ENCODE measurements at regions not wholly inside any gene's neighbourhood (a gene's known extent, or its start where the extent isn't known, plus 50 kb on each side); places are given as distances from the start of the nearest gene placed in this dataset.

DNA sequence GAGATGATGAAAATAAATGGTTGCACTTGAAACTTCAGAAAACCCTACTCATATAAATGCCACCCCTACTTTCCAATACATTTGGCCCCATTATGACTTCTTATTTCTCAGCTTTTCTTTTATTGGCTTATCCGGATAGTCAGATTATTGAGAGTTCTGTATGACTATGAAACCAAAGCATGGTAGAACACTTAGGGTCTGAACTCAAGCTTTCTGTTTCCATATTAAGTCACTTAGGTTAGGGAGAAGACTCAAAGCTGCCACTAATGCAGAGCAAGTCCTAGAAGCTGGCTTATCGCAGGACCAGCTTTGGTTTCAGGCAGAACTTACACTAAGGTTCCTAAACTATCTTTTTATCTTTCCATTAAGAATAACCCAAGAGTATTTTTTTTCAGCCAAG is 229.9 kb upstream of the CPEB2 start (continued):
- TF ChIP-seq, protein P1, sequence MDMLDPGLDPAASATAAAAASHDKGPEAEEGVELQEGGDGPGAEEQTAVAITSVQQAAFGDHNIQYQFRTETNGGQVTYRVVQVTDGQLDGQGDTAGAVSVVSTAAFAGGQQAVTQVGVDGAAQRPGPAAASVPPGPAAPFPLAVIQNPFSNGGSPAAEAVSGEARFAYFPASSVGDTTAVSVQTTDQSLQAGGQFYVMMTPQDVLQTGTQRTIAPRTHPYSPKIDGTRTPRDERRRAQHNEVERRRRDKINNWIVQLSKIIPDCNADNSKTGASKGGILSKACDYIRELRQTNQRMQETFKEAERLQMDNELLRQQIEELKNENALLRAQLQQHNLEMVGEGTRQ (IDR thresholded peaks at IDR 0.05; ENCODE audit: borderline replicate concordance, low read depth, low read length): no peak

DNA sequence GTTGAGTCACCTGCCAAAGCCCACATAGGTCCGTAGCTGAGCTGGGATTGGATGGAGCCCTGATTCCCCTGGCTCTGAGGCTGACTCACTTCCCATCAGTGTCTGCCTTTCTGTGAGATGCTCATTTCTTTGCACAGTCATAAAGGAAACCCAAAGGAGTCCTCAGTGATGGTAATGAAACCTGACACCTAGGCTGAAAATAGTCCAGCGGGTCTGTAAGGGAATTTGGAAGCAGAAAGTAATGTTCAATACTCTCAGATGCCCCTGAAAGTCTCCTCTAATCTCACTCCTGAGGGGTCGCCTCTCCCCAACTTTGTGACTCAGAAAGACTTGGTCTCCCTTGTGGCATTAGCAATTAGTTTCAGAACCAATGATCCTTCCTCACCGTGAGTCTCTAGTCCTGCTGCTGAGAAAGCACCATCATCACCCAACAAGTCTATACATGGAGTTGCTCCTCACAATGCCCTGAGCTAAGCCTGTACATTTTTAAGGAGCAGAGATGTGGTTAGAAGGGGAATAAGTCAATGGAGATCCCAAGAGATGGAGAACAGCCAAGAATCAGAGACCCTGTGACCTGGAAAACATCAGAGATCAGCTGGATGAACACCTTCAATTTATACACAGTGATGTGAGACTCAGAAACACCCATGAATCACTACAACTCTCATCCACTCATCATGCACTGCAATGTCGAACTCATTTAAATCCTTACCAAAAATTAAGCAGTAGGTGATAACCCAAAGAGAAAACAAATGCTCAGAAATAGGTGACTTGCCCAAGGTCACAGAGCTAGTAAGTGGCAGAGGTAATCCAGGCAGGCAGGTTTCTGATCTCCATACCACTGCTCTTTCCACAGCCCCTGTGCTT is 219.0 kb upstream of the CPEB2 start:
- Histone ChIP-seq H3K4me2 (no peak overlapping the region), H3K79me2 (ENCODE audit: insufficient read depth) (no peaks in the 10 kb centered on the region), H3K9me3 (no peaks in the 10 kb centered on the region), H3K4me1 (ENCODE audit: control insufficient read depth in 1 of 2, insufficient read depth in 2 of 2, low read depth in 1 of 2, low read length in 1 of 2) (no peaks in the 10 kb centered on the region), H3K27me3 (ENCODE audit: insufficient read depth) (no peaks in the 10 kb centered on the region), H3F3A (replicated peaks; ENCODE audit: insufficient read depth) (no peaks in the 10 kb centered on the region), H4K20me1 (ENCODE audit: insufficient read depth) (no peaks in the 10 kb centered on the region), H3K4me3 (ENCODE audit: low read depth in 2 of 2, low read length in 1 of 2) (no peak overlapping the region), H3K27ac (ENCODE audit: low read depth in 2 of 2, low read length in 1 of 2) (no peak overlapping the region), H3K36me3 (replicated peaks in 1 of 2; ENCODE audit: control insufficient read depth in 1 of 2, insufficient read depth in 2 of 2, low read length in 1 of 2) (no peaks in the 10 kb centered on the region), H3K9me2 (no peaks in the 10 kb centered on the region), H2AFZ (ENCODE audit: low read depth) (no peak overlapping the region), H3K9ac (no peak overlapping the region)
- POLR2A ChIA-PET: no interaction called here
- CTCF ChIA-PET: no interaction called here
- DNase-seq: no peak
- TF ChIP-seq FOXJ3 (CRISPR knock-in tag; IDR thresholded peaks at IDR 0.05): no peak
- no peak for TF ChIP-seq NRF1 (IDR thresholded peaks at IDR 0.05; ENCODE audit: low read depth, low read length)
- TF ChIP-seq, protein P2, sequence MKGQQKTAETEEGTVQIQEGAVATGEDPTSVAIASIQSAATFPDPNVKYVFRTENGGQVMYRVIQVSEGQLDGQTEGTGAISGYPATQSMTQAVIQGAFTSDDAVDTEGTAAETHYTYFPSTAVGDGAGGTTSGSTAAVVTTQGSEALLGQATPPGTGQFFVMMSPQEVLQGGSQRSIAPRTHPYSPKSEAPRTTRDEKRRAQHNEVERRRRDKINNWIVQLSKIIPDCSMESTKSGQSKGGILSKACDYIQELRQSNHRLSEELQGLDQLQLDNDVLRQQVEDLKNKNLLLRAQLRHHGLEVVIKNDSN (IDR thresholded peaks at IDR 0.05; ENCODE audit: borderline replicate concordance, low read depth): no peak
- 0 out of 2 replicates have a peak, but pooled peaks have one; percentile 24 for TF ChIP-seq FOSL2 (IDR thresholded peaks at IDR 0.05; ENCODE audit: borderline replicate concordance, low read depth)
- TF ChIP-seq MXI1 (IDR thresholded peaks at IDR 0.05; ENCODE audit: low read depth, low read length): no peak
- TF ChIP-seq, protein P3, sequence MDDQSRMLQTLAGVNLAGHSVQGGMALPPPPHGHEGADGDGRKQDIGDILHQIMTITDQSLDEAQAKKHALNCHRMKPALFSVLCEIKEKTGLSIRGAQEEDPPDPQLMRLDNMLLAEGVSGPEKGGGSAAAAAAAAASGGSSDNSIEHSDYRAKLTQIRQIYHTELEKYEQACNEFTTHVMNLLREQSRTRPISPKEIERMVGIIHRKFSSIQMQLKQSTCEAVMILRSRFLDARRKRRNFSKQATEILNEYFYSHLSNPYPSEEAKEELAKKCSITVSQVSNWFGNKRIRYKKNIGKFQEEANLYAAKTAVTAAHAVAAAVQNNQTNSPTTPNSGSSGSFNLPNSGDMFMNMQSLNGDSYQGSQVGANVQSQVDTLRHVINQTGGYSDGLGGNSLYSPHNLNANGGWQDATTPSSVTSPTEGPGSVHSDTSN (IDR thresholded peaks at IDR 0.05): peak; percentile 49
- TF ChIP-seq TCF12 (IDR thresholded peaks at IDR 0.05): no peak
- TF ChIP-seq, protein P4, sequence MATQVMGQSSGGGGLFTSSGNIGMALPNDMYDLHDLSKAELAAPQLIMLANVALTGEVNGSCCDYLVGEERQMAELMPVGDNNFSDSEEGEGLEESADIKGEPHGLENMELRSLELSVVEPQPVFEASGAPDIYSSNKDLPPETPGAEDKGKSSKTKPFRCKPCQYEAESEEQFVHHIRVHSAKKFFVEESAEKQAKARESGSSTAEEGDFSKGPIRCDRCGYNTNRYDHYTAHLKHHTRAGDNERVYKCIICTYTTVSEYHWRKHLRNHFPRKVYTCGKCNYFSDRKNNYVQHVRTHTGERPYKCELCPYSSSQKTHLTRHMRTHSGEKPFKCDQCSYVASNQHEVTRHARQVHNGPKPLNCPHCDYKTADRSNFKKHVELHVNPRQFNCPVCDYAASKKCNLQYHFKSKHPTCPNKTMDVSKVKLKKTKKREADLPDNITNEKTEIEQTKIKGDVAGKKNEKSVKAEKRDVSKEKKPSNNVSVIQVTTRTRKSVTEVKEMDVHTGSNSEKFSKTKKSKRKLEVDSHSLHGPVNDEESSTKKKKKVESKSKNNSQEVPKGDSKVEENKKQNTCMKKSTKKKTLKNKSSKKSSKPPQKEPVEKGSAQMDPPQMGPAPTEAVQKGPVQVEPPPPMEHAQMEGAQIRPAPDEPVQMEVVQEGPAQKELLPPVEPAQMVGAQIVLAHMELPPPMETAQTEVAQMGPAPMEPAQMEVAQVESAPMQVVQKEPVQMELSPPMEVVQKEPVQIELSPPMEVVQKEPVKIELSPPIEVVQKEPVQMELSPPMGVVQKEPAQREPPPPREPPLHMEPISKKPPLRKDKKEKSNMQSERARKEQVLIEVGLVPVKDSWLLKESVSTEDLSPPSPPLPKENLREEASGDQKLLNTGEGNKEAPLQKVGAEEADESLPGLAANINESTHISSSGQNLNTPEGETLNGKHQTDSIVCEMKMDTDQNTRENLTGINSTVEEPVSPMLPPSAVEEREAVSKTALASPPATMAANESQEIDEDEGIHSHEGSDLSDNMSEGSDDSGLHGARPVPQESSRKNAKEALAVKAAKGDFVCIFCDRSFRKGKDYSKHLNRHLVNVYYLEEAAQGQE (IDR thresholded peaks at IDR 0.05; ENCODE audit: low read depth, low read length): no peak
- 26% methylated on average over 4 of the region's 5 CpGs for WGBS (ENCODE audit: low lambda C conversion rate)

Measured in SK-N-SH (cell line).